ENCODE measurements at regions not wholly inside any gene's neighbourhood (a gene's known extent, or its start where the extent isn't known, plus 50 kb on each side); places are given as distances from the start of the nearest gene placed in this dataset.

GRCh38 chr7:17247357-17247756 is 51.1 kb upstream of the AHR start:
- Mint-ChIP-seq H3K4me3 (no peak overlapping the region), H3K9me3 (no peaks in the 10 kb centered on the region), H3K36me3 (no peaks in the 10 kb centered on the region), H3K27me3 (ENCODE audit: low read depth in 2 of 2) (peaks cover 0 to 6% of the 10 kb centered on the region in 2 donors), H3K4me1 (peaks cover 0 to 5% of the 10 kb centered on the region in 2 donors), H3K27ac (no peak overlapping the region)
- no peak for ATAC-seq
- Histone ChIP-seq H3K4me3 (ENCODE audit: low read length) (no peak overlapping the region), H3K36me3 (ENCODE audit: control insufficient read depth, insufficient read depth, low read length) (no peaks in the 10 kb centered on the region), H3K4me1 (ENCODE audit: control insufficient read depth, insufficient read depth, low read length) (no peaks in the 10 kb centered on the region), H3K27me3 (ENCODE audit: control insufficient read depth, insufficient read depth, low read length) (no peaks in the 10 kb centered on the region), H3K27ac (ENCODE audit: low read length) (no peak overlapping the region), H3K9me3 (ENCODE audit: control insufficient read depth, insufficient read depth, low read length) (no peaks in the 10 kb centered on the region)
- DNase-seq: no peak
- intact Hi-C loops (cut with micrococcal nuclease): no loop called here
- 88% methylated on average over 6 of the region's 6 CpGs for WGBS (ENCODE audit: insufficient coverage)
- TF ChIP-seq CTCF (IDR thresholded peaks at IDR 0.05): no peak

- H3K4me3 Mint-ChIP-seq: no peak overlapping the region
- no peaks in the 10 kb centered on the region for H3K27me3 ChIP-seq (ENCODE audit: control insufficient read depth, insufficient read depth, low read length)
- no peaks in the 10 kb centered on the region for H3K36me3 ChIP-seq (ENCODE audit: control insufficient read depth, insufficient read depth, low read length)
- no peaks in the 10 kb centered on the region for H3K36me3 Mint-ChIP-seq
- no peak overlapping the region for H3K4me3 ChIP-seq (ENCODE audit: low read length)
- no peaks in the 10 kb centered on the region for H3K9me3 Mint-ChIP-seq
- H3K9me3 ChIP-seq (ENCODE audit: control insufficient read depth, insufficient read depth, low read length): no peaks in the 10 kb centered on the region
- H3K27ac ChIP-seq (ENCODE audit: low read length): no peak overlapping the region
- intact Hi-C loops (cut with micrococcal nuclease): no loop called here
- no peak for TF ChIP-seq CTCF (IDR thresholded peaks at IDR 0.05)
- DNase-seq (no peak), ATAC-seq (no peak)
- no peak overlapping the region for H3K27ac Mint-ChIP-seq
- H3K4me1 Mint-ChIP-seq: peaks cover 0 to 5% of the 10 kb centered on the region in 2 donors
- no peaks in the 10 kb centered on the region for H3K4me1 ChIP-seq (ENCODE audit: control insufficient read depth, insufficient read depth, low read length)
- WGBS (ENCODE audit: insufficient coverage): no CpG with 5 or more reads among the region's 2 CpGs
- peaks cover 0 to 6% of the 10 kb centered on the region in 2 donors for H3K27me3 Mint-ChIP-seq (ENCODE audit: low read depth in 2 of 2)
Measured at GRCh38 chr7:17248527-17248926, 49.9 kb upstream of the AHR start.
